H1 (cell line): ENCODE measurements at regions not wholly inside any gene's neighbourhood (a gene's known extent, or its start where the extent isn't known, plus 50 kb on each side); places are given as distances from the start of the nearest gene placed in this dataset.

Source experiments
- CTCF ChIA-PET: fragments of 300-600 bp; sonication (Branson Sonifier 250); formaldehyde crosslinking; loops from one replicate; lab custom pipeline; 2021; ENCODE audit not compliant: partially characterized antibody; lab: Charles Lee
- POLR2A ChIA-PET: fragments of 300-600 bp; sonication (Branson Sonifier 250); formaldehyde crosslinking; loops from one replicate; lab custom pipeline; 2021; ENCODE audit warnings: inconsistent platforms; ENCODE audit not compliant: partially characterized antibody; lab: Charles Lee
- DNase-seq, 2 experiments: peaks; one replicate each; pipeline versions ENCODE4 v3.0.0 to v3.0.0-alpha.2; 2010 to 2022; ENCODE audit warnings: low spot score in 2 of 2, low read depth in 1 of 2, mixed read lengths in 1 of 2
- FAIRE-seq: peaks from 2 replicates; lab custom pipeline; 2011; peaks lifted over from hg19 to GRCh38; lab: Jason Lieb, UNC
- H2AFZ ChIP-seq: 2 replicates; pipeline ENCODE4 v1.8.1; 2012; ENCODE audit warnings: low read length, inconsistent platforms
- H2AK5ac ChIP-seq: 2 replicates; pipeline ENCODE4 v1.6.1; 2013; ENCODE audit warnings: low read depth, low read length
- H2BK120ac ChIP-seq: replicated peaks from 2 replicates; pipeline ENCODE3; 2013; ENCODE audit warnings: low read depth, low read length, inconsistent platforms
- H2BK12ac ChIP-seq: 2 replicates; pipeline ENCODE4 v1.6.1; 2013; ENCODE audit warnings: low read depth, low read length
- H2BK15ac ChIP-seq: 2 replicates; pipeline ENCODE4 v1.6.1; 2013; ENCODE audit warnings: low read length
- H2BK20ac ChIP-seq: 2 replicates; pipeline ENCODE4 v1.6.1; 2013; ENCODE audit warnings: low read length
- H2BK5ac ChIP-seq: 2 replicates; pipeline ENCODE4 v1.6.1; 2013; ENCODE audit warnings: low read depth, low read length
- H3K14ac ChIP-seq: 2 replicates; pipeline ENCODE4 v1.6.1; 2013; ENCODE audit warnings: inconsistent platforms; ENCODE audit not compliant: insufficient read length
- H3K18ac ChIP-seq: 2 replicates; pipeline ENCODE4 v1.6.1; 2013; ENCODE audit warnings: low read length; ENCODE audit errors: extremely low read depth
- H3K23ac ChIP-seq: 2 replicates; pipeline ENCODE4 v1.6.1; 2013; ENCODE audit warnings: inconsistent platforms; ENCODE audit not compliant: insufficient read length
- H3K23me2 ChIP-seq: 2 replicates; pipeline ENCODE4 v1.6.1; 2013; ENCODE audit warnings: low read depth, low read length
- H3K27ac ChIP-seq: 2 replicates; pipeline ENCODE4 v1.6.1; 2011; ENCODE audit warnings: low read depth, low read length, inconsistent platforms
- H3K27me3 ChIP-seq, 4 experiments: replicated peaks in 1 of 4; 1 replicate in 1 of 4; 2 replicates in 3 of 4; pipeline versions ENCODE4 v1.6.1 to v1.8.1; 2011 to 2013; ENCODE audit warnings: low read length in 3 of 4, mild to moderate bottlenecking in 3 of 4, inconsistent platforms in 2 of 4, mixed read lengths in 2 of 4, moderate library complexity in 1 of 4; ENCODE audit not compliant: control insufficient read depth in 3 of 4, insufficient read depth in 3 of 4; ENCODE audit errors: extremely low read depth in 1 of 4
- H3K36me3 ChIP-seq, 4 experiments: 2 replicates each; pipeline versions ENCODE4 v1.6.1 to v1.8.1; 2011 to 2013; ENCODE audit warnings: mild to moderate bottlenecking in 4 of 4, low read length in 3 of 4, moderate library complexity in 2 of 4, control low read depth in 1 of 4, inconsistent platforms in 1 of 4; ENCODE audit not compliant: insufficient read depth in 4 of 4, control insufficient read depth in 2 of 4
- H3K4ac ChIP-seq: replicated peaks from 2 replicates; pipeline ENCODE3; 2013; ENCODE audit warnings: low read length, low read depth, mixed read lengths, inconsistent platforms; ENCODE audit not compliant: insufficient read length
- H3K4me1 ChIP-seq, 4 experiments: replicated peaks in 1 of 4; 1 replicate in 1 of 4; 2 replicates in 3 of 4; pipeline versions ENCODE4 v1.6.1 to v1.8.1; 2011 to 2013; ENCODE audit warnings: low read length in 3 of 4, inconsistent platforms in 2 of 4, mixed read lengths in 1 of 4; ENCODE audit not compliant: insufficient read depth in 4 of 4, control insufficient read depth in 3 of 4
- H3K4me2 ChIP-seq, 2 experiments: 2 replicates each; pipeline versions ENCODE4 v1.6.1 to v1.8.1; 2011 to 2013; ENCODE audit warnings: low read depth in 2 of 2, low read length in 2 of 2, control low read depth in 1 of 2, inconsistent platforms in 1 of 2, mild to moderate bottlenecking in 1 of 2; ENCODE audit not compliant: insufficient read depth in 1 of 2
- H3K4me3 ChIP-seq, 4 experiments: fragments of 200-600, 300-600 bp in 1 of 4; sonication (generic), shearing (Covaris generic), sonication (Bioruptor Twin) in 1 of 4; 2 replicates each; pipeline versions ENCODE4 v1.5.1 to v1.8.1; 2011 to 2016; ENCODE audit warnings: low read length in 4 of 4, low read depth in 3 of 4, control low read depth in 2 of 4, inconsistent platforms in 2 of 4, mild to moderate bottlenecking in 2 of 4, mixed read lengths in 1 of 4, moderate library complexity in 1 of 4; ENCODE audit not compliant: insufficient read depth in 2 of 4; ENCODE audit errors: extremely low read depth in 1 of 4
- H3K56ac ChIP-seq: replicated peaks from 2 replicates; pipeline ENCODE3; 2013; ENCODE audit warnings: low read depth, mild to moderate bottlenecking, mixed read lengths, low read length, inconsistent platforms; ENCODE audit not compliant: insufficient read length
- H3K79me1 ChIP-seq: 2 replicates; pipeline ENCODE4 v1.6.1; 2013; ENCODE audit warnings: low read depth, low read length, control low read depth
- H3K79me2 ChIP-seq, 2 experiments: 2 replicates each; pipeline versions ENCODE4 v1.6.1 to v1.8.1; 2012 to 2013; ENCODE audit warnings: low read length in 2 of 2, mild to moderate bottlenecking in 2 of 2, inconsistent platforms in 1 of 2; ENCODE audit not compliant: insufficient read depth in 2 of 2, control insufficient read depth in 1 of 2
- H3K9ac ChIP-seq, 4 experiments: replicated peaks in 1 of 4; 1 replicate in 1 of 4; 2 replicates in 3 of 4; pipeline versions ENCODE4 v1.6.1 to v1.8.1; 2011 to 2013; ENCODE audit warnings: low read depth in 3 of 4, low read length in 3 of 4, control low read depth in 2 of 4, mild to moderate bottlenecking in 2 of 4, moderate library complexity in 2 of 4, inconsistent platforms in 1 of 4; ENCODE audit errors: extremely low read depth in 1 of 4
- H3K9me3 ChIP-seq, 2 experiments: 2 replicates each; pipeline versions ENCODE4 v1.6.1 to v1.8.1; 2012 to 2013; ENCODE audit warnings: mild to moderate bottlenecking in 2 of 2, moderate library complexity in 2 of 2, control low read depth in 1 of 2, inconsistent platforms in 1 of 2, low read depth in 1 of 2, low read length in 1 of 2, mixed read lengths in 1 of 2; ENCODE audit not compliant: insufficient read depth in 2 of 2
- H4K20me1 ChIP-seq, 2 experiments: replicated peaks in 1 of 2; 2 replicates each; pipeline versions ENCODE3 to v1.8.1; 2011 to 2013; ENCODE audit warnings: inconsistent platforms in 2 of 2, low read length in 2 of 2, mild to moderate bottlenecking in 1 of 2; ENCODE audit not compliant: insufficient read depth in 2 of 2, control insufficient read depth in 1 of 2
- H4K5ac ChIP-seq: 2 replicates; pipeline ENCODE4 v1.6.1; 2013; ENCODE audit warnings: low read length, low read depth, mixed read lengths, inconsistent platforms; ENCODE audit not compliant: insufficient read length
- H4K8ac ChIP-seq: 2 replicates; pipeline ENCODE4 v1.8.0; 2013; ENCODE audit warnings: mild to moderate bottlenecking, moderate library complexity, low read length, inconsistent platforms; ENCODE audit not compliant: insufficient read depth; ENCODE audit errors: extremely low read depth
- H4K91ac ChIP-seq: replicated peaks from 2 replicates; pipeline ENCODE3; 2013; ENCODE audit warnings: low read length, mixed read lengths, inconsistent platforms; ENCODE audit not compliant: insufficient read length
- RBBP5 ChIP-seq: IDR thresholded peaks from 2 replicates; pipeline ENCODE4 v1.7.1; 2012; ENCODE audit warnings: low read depth, mild to moderate bottlenecking, inconsistent platforms, low read length, moderate library complexity, borderline replicate concordance
- SRF ChIP-seq: IDR thresholded peaks from 2 replicates; pipeline ENCODE4 v1.6.1; 2011; ENCODE audit warnings: mild to moderate bottlenecking, low read depth, low read length, moderate library complexity
- WGBS, 2 experiments: shearing (Covaris generic) in 1 of 2; methylation state at CpG; one replicate each; pipeline versions ENCODE4 v1.1.6 to v1.1.7; 2013 to 2015; ENCODE audit warnings: low lambda C conversion rate in 2 of 2, mixed read lengths in 2 of 2, inconsistent platforms in 1 of 2, low coverage in 1 of 2, missing lambda C conversion rate in 1 of 2; ENCODE audit not compliant: insufficient replicate concordance in 2 of 2, insufficient coverage in 1 of 2, insufficient read length in 1 of 2; ENCODE audit errors: extremely low coverage in 1 of 2, missing lambda C conversion rate in 1 of 2; 5-methylcytosine and 5-hydroxymethylcytosine counted together

- Histone ChIP-seq H2BK120ac (no peak overlapping the region), H3K4me2 (no peak overlapping the region), H4K8ac (no peak overlapping the region), H3K18ac (no peak overlapping the region), H3K36me3 (no peaks in the 10 kb centered on the region), H3K9ac (no peak overlapping the region), H2BK12ac (no peak overlapping the region), H3K9me3 (no peaks in the 10 kb centered on the region), H3K23ac (no peak overlapping the region), H2BK15ac (no peak overlapping the region), H3K4ac (no peak overlapping the region), H4K5ac (no peak overlapping the region), H3K79me1 (no peaks in the 10 kb centered on the region), H2AFZ (no peak overlapping the region), H3K4me1 (no peaks in the 10 kb centered on the region), H2BK5ac (no peak overlapping the region), H3K27ac (no peak overlapping the region), H2AK5ac (no peak overlapping the region), H3K27me3 (no peaks in the 10 kb centered on the region), H3K14ac (no peak overlapping the region), H3K4me3 (no peak overlapping the region), H3K79me2 (no peaks in the 10 kb centered on the region), H3K56ac (no peak overlapping the region), H4K20me1 (no peaks in the 10 kb centered on the region), H3K23me2 (no peaks in the 10 kb centered on the region), H4K91ac (peak overlapping the region; percentile 6), H2BK20ac (no peak overlapping the region)
- TF ChIP-seq SRF = no peak
- no peak for TF ChIP-seq RBBP5
- ChIA-PET CTCF (interaction anchor here (0.5 to 1.4 kb wide), 4 partner anchors 78 to 138 kb away, joined by 3 to 4 read pairs (median 3); no protein-coding TSS in a partner anchor), POLR2A (no interaction called here)
- WGBS, 2 experiments = 87% methylated on average over 7 of the region's 7 CpGs; no CpG with 5 or more reads in 1 of the 2 experiments
- no peak for FAIRE-seq
- no peak for DNase-seq
Measured at GRCh38 chr16:48447940-48448536, 62.8 kb upstream of the SIAH1 start.
